SU-DHL-6 (cell line): ENCODE measurements at regions not wholly inside any gene's neighbourhood (a gene's known extent, or its start where the extent isn't known, plus 50 kb on each side); places are given as distances from the start of the nearest gene placed in this dataset.

Source experiments
- CTCF ChIP-seq: fragments of 200-600 bp; sonication (generic); IDR thresholded peaks from one replicate; pipeline ENCODE4 v1.5.1; 2017; ENCODE audit warnings: antibody characterized with exemption, mild to moderate bottlenecking, low read length, moderate library complexity; ENCODE audit not compliant: insufficient read depth, poor library complexity, severe bottlenecking
- EZH2phosphoT487 ChIP-seq: fragments of 200-600 bp; sonication (generic), shearing (Covaris generic); conservative IDR thresholded peaks from 2 replicates; pipeline ENCODE4 v1.6.1; 2018; ENCODE audit warnings: mild to moderate bottlenecking, antibody characterized with exemption, low read length, moderate library complexity, mixed read lengths

DNA sequence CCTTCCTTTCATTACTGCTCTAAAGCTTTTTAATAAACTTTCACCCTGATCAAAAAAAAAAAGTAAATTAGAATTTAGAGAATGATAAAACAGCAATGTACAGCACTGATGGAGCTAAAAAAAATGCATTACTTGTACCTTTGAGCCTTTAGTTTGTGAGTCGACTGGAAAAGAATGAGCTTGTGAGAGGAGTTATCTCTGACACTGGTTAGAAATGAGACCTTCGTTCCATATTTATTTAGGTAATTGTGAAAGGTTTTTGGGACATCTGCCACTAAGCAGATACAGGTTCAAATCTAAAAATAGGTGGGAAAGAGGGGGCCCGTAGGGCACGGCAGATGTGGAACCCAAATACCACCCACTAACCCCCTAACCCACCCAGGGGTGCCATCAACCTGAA lies 376.8 kb downstream of the ICE1 start:
- TF ChIP-seq CTCF: no peak
- TF ChIP-seq EZH2phosphoT487: no peak
